GM10248 (cell line): ENCODE measurements at regions not wholly inside any gene's neighbourhood (a gene's known extent, or its start where the extent isn't known, plus 50 kb on each side); places are given as distances from the start of the nearest gene placed in this dataset.

Source experiments
- CTCF ChIA-PET: fragments of 300-600 bp; sonication (Branson Sonifier 250); formaldehyde crosslinking; extraction: SDS; loops from one replicate; lab custom pipeline; 2021; ENCODE audit warnings: antibody characterized with exemption; lab: Yijun Ruan, JAX
- POLR2A ChIA-PET: fragments of 350-650 bp; sonication (Branson Sonifier 250); formaldehyde crosslinking; extraction: SDS; loops from one replicate; lab custom pipeline; 2020; ENCODE audit warnings: antibody characterized with exemption; lab: Yijun Ruan, JAX
- DNase-seq: peaks from one replicate; pipeline ENCODE4 v3.0.0; 2012; ENCODE audit errors: extremely low spot score
- CTCF ChIP-seq: IDR thresholded peaks from 2 replicates; pipeline ENCODE4 v1.5.1; 2012; ENCODE audit warnings: mild to moderate bottlenecking, low read depth; ENCODE audit errors: extremely low read depth, missing control alignments, control extremely low read depth

- ChIA-PET POLR2A (no interaction called here), CTCF (no interaction called here)
- no peak for TF ChIP-seq CTCF
- no peak for DNase-seq
Observed at GRCh38 chr3:22933841-22934116, 269.3 kb upstream of the UBE2E2 start.

- ChIA-PET POLR2A (no interaction called here), CTCF (interaction anchor here (1.0 kb wide), 1 partner anchor 14 kb away, joined by 3 read pairs; no protein-coding TSS in a partner anchor)
- DNase-seq = no peak
- TF ChIP-seq CTCF = no peak
Observed at GRCh38 chr3:22935040-22935439, 268.1 kb upstream of the UBE2E2 start.

GRCh38 chr3:22937536-22937935 lies 265.6 kb upstream of the UBE2E2 start:
- no peak for TF ChIP-seq CTCF
- ChIA-PET POLR2A (interaction anchor here (0.5 kb wide), 1 partner anchor 1023 kb away, joined by 3 read pairs; no protein-coding TSS in a partner anchor), CTCF (interaction anchor here (0.7 kb wide), 1 partner anchor 13 kb away, joined by 3 read pairs; no protein-coding TSS in a partner anchor)
- no peak for DNase-seq

GRCh38 chr3:22938739-22939138 lies 264.4 kb upstream of the UBE2E2 start:
- no peak for TF ChIP-seq CTCF
- DNase-seq = no peak
- POLR2A ChIA-PET = no interaction called here
- CTCF ChIA-PET = interaction anchor here (1.1 to 1.6 kb wide), 2 partner anchors 12 to 17 kb away, joined by 3 to 5 read pairs; no protein-coding TSS in a partner anchor

GRCh38 chr3:22939349-22939748 lies 263.8 kb upstream of the UBE2E2 start:
- no peak for TF ChIP-seq CTCF
- ChIA-PET POLR2A (no interaction called here), CTCF (interaction anchor here (1.1 to 1.6 kb wide), 2 partner anchors 11 to 17 kb away, joined by 3 to 5 read pairs; no protein-coding TSS in a partner anchor)
- DNase-seq = no peak

GRCh38 chr3:22940285-22940684 lies 262.8 kb upstream of the UBE2E2 start:
- no peak for TF ChIP-seq CTCF
- CTCF ChIA-PET = interaction anchor here (1.3 to 1.7 kb wide), 2 partner anchors 11 to 20 kb away, joined by 3 to 5 read pairs; no protein-coding TSS in a partner anchor
- no peak for DNase-seq
- POLR2A ChIA-PET = no interaction called here
